Stimulated activated CD8-positive, alpha-beta memory T cell treated with anti-CD3 and anti-CD28 coated beads, Interleukin-12 subunit alpha, Interleukin-12 subunit beta, amount 100 ng/mL, for 24 hours (primary cell): ENCODE measurements at regions not wholly inside any gene's neighbourhood (a gene's known extent, or its start where the extent isn't known, plus 50 kb on each side); places are given as distances from the start of the nearest gene placed in this dataset.

Experiments
- DNase-seq: peaks from one replicate; pipeline ENCODE4 v3.0.0-alpha.2; 2020; ENCODE audit errors: extremely low read depth

DNA sequence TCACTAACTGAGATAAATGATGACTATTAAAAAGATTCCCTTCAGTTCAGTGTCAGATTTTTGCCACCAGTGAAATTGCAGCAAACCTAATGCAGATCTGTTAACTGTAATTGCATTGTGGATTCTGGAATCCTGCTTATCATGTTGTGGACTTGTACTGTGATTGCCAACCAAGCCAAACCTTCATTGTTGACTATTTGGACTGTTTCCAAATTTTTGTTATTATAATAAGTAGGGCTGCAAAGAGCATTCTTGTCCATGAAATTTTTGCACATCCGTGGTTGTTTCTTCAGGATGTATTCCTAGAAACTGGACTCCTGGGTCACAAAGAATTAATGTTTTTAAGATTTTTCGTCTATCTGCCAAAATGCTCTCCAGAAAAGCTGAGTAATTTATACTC, 281.6 kb upstream of the ZMIZ1 start:
- no peak for DNase-seq

GRCh38 chr10:78794736-78795455, 273.9 kb upstream of the ZMIZ1 start:
- DNase-seq = no peak

- DNase-seq = no peak
These were observed 269.6 kb upstream of the ZMIZ1 start for GRCh38 chr10:78798976-78799730.

DNA sequence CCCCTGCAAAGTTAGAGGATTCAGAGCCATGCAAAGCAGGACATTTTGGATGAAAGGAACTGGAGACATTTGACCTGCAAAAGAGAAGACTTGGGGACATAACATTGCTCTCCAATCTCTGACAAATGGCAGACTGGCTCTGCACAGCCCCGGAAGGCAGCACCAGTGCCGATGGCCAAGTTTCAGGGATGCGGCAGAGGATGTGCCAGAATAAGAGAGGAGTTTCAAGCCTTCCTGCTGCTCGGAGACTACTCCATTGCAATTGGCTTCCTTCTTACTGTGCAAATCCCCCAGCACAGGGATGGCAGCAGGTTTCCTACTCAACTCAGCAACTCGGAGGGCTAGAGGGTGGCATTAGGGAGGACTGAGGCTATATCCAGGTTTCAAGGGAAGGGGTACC, 268.8 kb upstream of the ZMIZ1 start:
- no peak for DNase-seq

GRCh38 chr10:78800535-78801320, 268.0 kb upstream of the ZMIZ1 start:
- DNase-seq = no peak

DNA sequence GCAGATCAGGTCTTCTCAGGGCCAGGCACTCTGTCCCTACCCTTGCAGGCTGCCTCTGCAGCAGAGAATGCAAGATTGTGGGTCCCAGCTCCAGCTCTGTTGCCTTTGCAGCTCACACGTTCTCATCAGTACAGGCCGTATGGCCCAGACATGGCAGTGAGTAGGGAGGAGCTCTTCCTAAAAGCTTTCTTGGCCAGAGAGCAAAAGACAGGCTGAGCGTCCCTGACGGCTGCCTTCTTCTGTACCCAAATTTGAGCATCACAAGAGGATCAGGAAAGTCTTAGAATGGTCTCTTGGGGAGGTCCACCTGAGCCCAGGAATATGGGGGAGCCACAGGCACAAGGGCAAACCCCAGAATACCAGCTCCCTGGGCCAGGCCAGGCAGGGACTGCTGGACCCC, 266.3 kb upstream of the ZMIZ1 start:
- no peak for DNase-seq

GRCh38 chr10:78802866-78803265, 265.9 kb upstream of the ZMIZ1 start:
- DNase-seq = no peak

- no peak for DNase-seq
These were observed 265.1 kb upstream of the ZMIZ1 start for GRCh38 chr10:78803710-78804109.

- DNase-seq = no peak
These were observed 264.2 kb upstream of the ZMIZ1 start for GRCh38 chr10:78804411-78805032.

DNA sequence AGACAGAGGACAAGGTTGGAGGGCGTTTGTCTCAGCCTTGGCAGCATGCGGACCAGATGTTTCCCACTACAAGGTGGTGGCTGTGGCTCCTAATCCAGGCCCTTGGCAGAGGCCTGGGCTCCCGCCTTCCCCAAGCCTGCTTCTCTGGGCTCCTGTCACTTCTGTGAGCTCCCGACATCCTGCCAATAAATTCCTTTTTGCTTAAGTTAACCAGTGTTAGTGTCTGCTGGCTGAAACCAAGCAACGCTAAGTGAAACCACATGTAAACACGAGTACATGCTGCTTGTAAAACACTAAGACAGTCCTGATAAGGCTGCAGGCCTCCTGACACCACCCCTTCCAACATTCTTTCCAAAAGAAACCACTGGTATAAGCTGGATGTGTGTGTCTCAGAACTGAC, 263.6 kb upstream of the ZMIZ1 start:
- no peak for DNase-seq

DNA sequence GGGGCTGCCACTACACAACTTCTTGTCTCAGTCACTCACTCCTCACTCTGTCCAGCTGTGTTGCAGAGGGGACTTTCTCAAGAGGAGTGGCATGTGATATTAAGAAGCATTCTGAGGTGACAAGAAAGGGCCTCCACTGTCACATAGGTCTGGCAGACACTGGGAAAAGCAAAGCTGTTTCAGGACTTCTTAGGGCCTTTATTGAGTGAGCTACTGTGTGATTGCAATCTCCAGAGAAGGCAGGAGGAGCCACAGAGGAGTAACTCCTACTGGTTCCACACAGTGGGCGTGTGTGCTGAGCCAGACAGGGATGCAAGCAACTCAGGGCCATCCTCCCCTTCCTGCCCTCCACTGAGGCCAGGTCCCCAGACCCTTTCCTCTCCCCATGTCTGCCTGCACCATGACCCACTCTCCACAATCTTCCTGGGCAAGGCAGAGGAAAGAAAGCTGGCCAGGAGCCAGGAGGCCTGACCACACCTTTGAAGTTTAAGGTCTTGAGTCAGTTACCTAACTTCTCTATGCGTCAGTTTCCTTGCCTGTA, 262.0 kb upstream of the ZMIZ1 start:
- no peak for DNase-seq

GRCh38 chr10:78807504-78808203, 261.1 kb upstream of the ZMIZ1 start:
- no peak for DNase-seq

- DNase-seq = no peak
These were observed 260.5 kb upstream of the ZMIZ1 start for GRCh38 chr10:78808286-78808685.

GRCh38 chr10:78808736-78809367, 259.9 kb upstream of the ZMIZ1 start:
- no peak for DNase-seq

DNA sequence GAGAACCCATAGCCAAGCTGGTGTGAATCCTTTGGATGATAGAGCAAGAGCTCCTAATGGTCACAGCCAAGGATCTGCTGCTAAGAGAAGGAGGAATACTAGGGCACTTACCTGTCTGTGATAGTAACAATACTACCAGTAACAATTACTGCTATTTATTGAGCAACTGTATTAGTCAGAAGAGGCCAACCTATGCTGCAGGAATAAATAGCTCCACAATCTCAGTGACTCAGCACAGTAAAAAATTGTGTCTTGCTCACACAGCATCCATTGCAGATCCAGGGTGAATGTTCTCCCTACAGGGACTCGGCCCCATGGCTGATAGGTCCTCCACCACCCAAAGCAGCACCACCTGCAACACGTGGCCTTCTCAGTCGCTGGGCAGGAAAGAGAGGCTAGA, 257.6 kb upstream of the ZMIZ1 start:
- no peak for DNase-seq

DNA sequence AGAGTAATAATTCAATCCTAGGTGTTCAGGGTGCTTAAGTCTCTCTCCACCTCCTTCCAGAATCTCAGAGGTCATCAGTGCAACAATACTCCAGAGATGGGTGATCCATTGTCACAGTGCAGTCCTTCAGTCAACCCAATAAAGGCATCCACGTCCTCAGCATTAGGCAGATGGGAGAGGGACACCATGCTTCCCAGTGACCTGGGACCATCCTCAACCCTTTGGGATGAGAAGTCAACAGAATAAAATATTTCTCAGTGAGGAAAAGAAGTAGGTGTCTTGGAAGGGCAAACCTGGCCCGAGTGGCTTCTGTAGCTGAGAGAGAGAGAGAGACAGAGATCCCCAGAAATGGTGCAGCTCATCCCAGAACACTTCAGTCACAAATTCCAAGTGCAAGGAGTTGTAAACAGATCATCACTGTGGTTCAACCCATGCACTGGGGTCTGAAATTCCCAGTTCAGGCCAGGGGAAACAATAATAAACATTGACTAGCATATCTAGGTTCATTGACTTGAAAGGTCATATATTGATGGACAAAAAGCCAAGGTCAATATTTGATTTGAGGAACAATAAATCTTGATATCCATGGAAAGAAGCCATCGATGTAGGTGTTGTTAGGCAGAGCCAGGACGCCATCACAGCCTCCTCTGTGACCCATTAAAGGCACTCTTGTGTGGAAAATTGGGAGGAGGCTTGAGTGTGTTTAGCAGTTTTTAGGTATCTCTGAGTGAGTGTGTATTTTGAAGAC, 256.0 kb upstream of the ZMIZ1 start:
- DNase-seq = no peak

GRCh38 chr10:78813526-78813925, 255.2 kb upstream of the ZMIZ1 start:
- DNase-seq = no peak

- DNase-seq = no peak
These were observed 254.8 kb upstream of the ZMIZ1 start for GRCh38 chr10:78813998-78814399.

GRCh38 chr10:78814407-78814806, 254.4 kb upstream of the ZMIZ1 start:
- DNase-seq = no peak

DNA sequence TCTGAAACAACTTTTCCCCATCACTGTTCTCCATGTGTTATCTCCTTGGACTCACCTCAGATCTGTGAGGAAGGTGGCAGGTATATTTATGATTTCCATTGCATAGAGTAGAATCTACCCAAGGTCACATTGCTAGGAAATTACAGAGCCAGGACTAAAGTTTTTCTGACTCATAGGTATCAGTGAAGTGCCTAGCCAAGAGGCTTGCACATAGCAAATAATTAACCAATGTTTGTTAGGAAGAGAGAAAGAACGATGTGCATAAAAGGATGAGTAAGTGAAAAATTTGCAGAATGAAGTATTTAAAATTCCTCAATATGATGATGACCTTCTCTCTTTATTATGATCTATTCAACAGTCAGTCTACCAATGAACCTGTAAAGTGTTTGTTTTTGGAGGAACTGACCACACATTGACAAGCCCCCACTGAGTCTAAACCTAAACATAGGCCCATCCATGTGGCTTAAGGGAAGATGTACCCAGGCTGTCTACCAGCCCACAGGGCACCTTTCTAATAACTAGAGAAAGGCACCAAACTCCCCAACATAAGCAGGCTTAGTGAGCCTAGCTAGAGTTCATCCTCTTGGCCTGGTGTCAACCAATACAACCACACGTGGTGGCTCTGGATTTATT, 252.9 kb upstream of the ZMIZ1 start:
- no peak for DNase-seq
